GM12878 (cell line): ENCODE measurements at regions not wholly inside any gene's neighbourhood (a gene's known extent, or its start where the extent isn't known, plus 50 kb on each side); places are given as distances from the start of the nearest gene placed in this dataset.

Experiments used
- ATAC-seq: fragments of 200-7000 bp; cut with Tn5 transposase; 3 replicates; pipeline ENCODE4 v1.9.1; 2020; ENCODE audit warnings: mild to moderate bottlenecking, moderate library complexity
- BruUV-seq: library from RNA; stranded (reverse); fragments of 400-500 nt; replicated peaks from 2 replicates; lab custom pipeline; 2021; lab: Mats Ljungman, UMichigan
- CTCF ChIA-PET: fragments of 300-600 bp; sonication (Branson Sonifier 250); formaldehyde crosslinking; extraction: SDS; loops from one replicate; lab custom pipeline; 2021; ENCODE audit warnings: inconsistent platforms; lab: Yijun Ruan, JAX
- POLR2A ChIA-PET: fragments of 350-600 bp; formaldehyde crosslinking; extraction: SDS; loops from one replicate; lab custom pipeline; 2021; ENCODE audit warnings: inconsistent platforms; lab: Charles Lee
- RAD21 ChIA-PET: fragments of 300-600 bp; sonication (Branson Sonifier 250); formaldehyde crosslinking; loops from one replicate; lab custom pipeline; 2023; ENCODE audit warnings: antibody characterized with exemption; ENCODE audit not compliant: unreplicated experiment; lab: Charles Lee
- SMC1A ChIA-PET: fragments of 300-600 bp; sonication (Branson Sonifier 250); formaldehyde crosslinking; loops from one replicate; lab custom pipeline; 2023; ENCODE audit not compliant: unreplicated experiment, uncharacterized antibody; lab: Charles Lee
- DNase-seq: peaks from one replicate; pipeline ENCODE4 v3.0.0-alpha.2; 2011; ENCODE audit warnings: low read depth, low spot score
- FAIRE-seq: peaks from 3 replicates; lab custom pipeline; 2011; peaks lifted over from hg19 to GRCh38; lab: Jason Lieb, UNC
- H2AFZ ChIP-seq: 2 replicates; pipeline ENCODE4 v1.6.0; 2011; ENCODE audit warnings: low read depth, low read length, control low read depth; ENCODE audit not compliant: control insufficient read depth
- H3K27ac ChIP-seq: 2 replicates; pipeline ENCODE4 v1.5.1; 2011; ENCODE audit warnings: control low read depth; ENCODE audit not compliant: control insufficient read depth, insufficient read depth
- H3K27me3 ChIP-seq, 2 experiments: replicated peaks in 1 of 2; 2 replicates each; pipeline versions ENCODE4 v1.6.0 to v1.6.1; 2011; ENCODE audit warnings: low read length in 1 of 2; ENCODE audit not compliant: control insufficient read depth in 2 of 2, insufficient read depth in 2 of 2
- H3K36me3 ChIP-seq, 2 experiments: 2 replicates each; pipeline ENCODE4 v1.5.1; 2011; ENCODE audit warnings: low read length in 1 of 2; ENCODE audit not compliant: control insufficient read depth in 2 of 2, insufficient read depth in 2 of 2
- H3K4me1 ChIP-seq: 2 replicates; pipeline ENCODE4 v1.6.1; 2011; ENCODE audit warnings: mild to moderate bottlenecking, low read length, moderate library complexity, mixed read lengths; ENCODE audit not compliant: control insufficient read depth, insufficient read depth
- H3K4me2 ChIP-seq: 2 replicates; pipeline ENCODE4 v1.6.0; 2011; ENCODE audit warnings: control low read depth; ENCODE audit not compliant: control insufficient read depth, insufficient read depth
- H3K4me3 ChIP-seq: fragments of 200-600 bp; sonication (generic); 2 replicates; pipeline ENCODE4 v1.5.1; 2016
- H3K79me2 ChIP-seq: 2 replicates; pipeline ENCODE4 v1.6.0; 2011; ENCODE audit warnings: low read length; ENCODE audit not compliant: control insufficient read depth, insufficient read depth
- H3K9ac ChIP-seq: 2 replicates; pipeline ENCODE4 v1.8.0; 2011; ENCODE audit warnings: low read length, control low read depth, mixed read lengths; ENCODE audit not compliant: control insufficient read depth, insufficient read depth
- H3K9me3 ChIP-seq: replicated peaks from 3 replicates; pipeline ENCODE4 v1.5.1; 2011; ENCODE audit warnings: mild to moderate bottlenecking, low read length; ENCODE audit not compliant: control insufficient read depth, insufficient read depth
- H4K20me1 ChIP-seq: 2 replicates; pipeline ENCODE4 v1.6.0; 2011; ENCODE audit not compliant: control insufficient read depth, insufficient read depth
- BRCA1 ChIP-seq: IDR thresholded peaks from 2 replicates; pipeline ENCODE4 v1.6.1; 2011; ENCODE audit warnings: low read depth, low read length, improper control_type of control experiment
- CHD1 ChIP-seq: IDR thresholded peaks from 2 replicates; pipeline ENCODE4 v1.6.1; 2012; ENCODE audit warnings: low read depth, low read length, improper control_type of control experiment
- HCFC1 ChIP-seq: fragments of 150-350 bp; IDR thresholded peaks from 2 replicates; pipeline ENCODE4 v1.6.1; 2014; ENCODE audit warnings: low read length
- KDM1A ChIP-seq: fragments of 200-600 bp; sonication (generic); IDR thresholded peaks from 2 replicates; pipeline ENCODE4 v1.6.1; 2016; ENCODE audit warnings: borderline replicate concordance
- NBN ChIP-seq: fragments of 450-650 bp; IDR thresholded peaks from 2 replicates; pipeline ENCODE4 v1.6.1; 2016
- RAD51 ChIP-seq: fragments of 450-650 bp; IDR thresholded peaks from 2 replicates; pipeline ENCODE4 v1.6.1; 2016; ENCODE audit warnings: moderate library complexity, mild to moderate bottlenecking, inconsistent platforms
- TCF7 ChIP-seq: IDR thresholded peaks from 2 replicates; pipeline ENCODE4 v1.6.1; 2014; ENCODE audit warnings: antibody characterized with exemption, borderline replicate concordance
- WGBS: methylation state at CpG from one replicate; pipeline ENCODE4 v1.1.6; 2016; ENCODE audit warnings: low lambda C conversion rate; ENCODE audit not compliant: insufficient replicate concordance, insufficient coverage; ENCODE audit errors: missing lambda C conversion rate; 5-methylcytosine and 5-hydroxymethylcytosine counted together
- in situ Hi-C: fragments of 300-500 bp; cut with MboI; formaldehyde crosslinking; loops from 9 replicates; pipeline ENCODE4 v1.14.3; 2018; ENCODE audit warnings: mixed read lengths
- intact Hi-C: fragments of 100-400 bp; cut with micrococcal nuclease; formaldehyde crosslinking; loops from one replicate; pipeline ENCODE4 v1.14.2; 2022; ENCODE audit not compliant: unreplicated experiment
- TF ChIP-seq, protein P1 (sequence below): IDR thresholded peaks from 2 replicates; pipeline ENCODE4 v1.6.1; 2012; ENCODE audit warnings: improper control_type of control experiment, low read depth, low read length; ENCODE audit not compliant: insufficient replicate concordance
- TF ChIP-seq, protein P2 (sequence below), 3 experiments: IDR thresholded peaks in 2 of 3; conservative IDR thresholded peaks in 1 of 3; 2 replicates each; pipeline ENCODE4 v1.5.1; 2011; ENCODE audit warnings: low read depth in 3 of 3, low read length in 3 of 3, mild to moderate bottlenecking in 3 of 3, control low read depth in 2 of 3, moderate library complexity in 2 of 3, inconsistent platforms in 1 of 3, mixed read lengths in 1 of 3; ENCODE audit not compliant: control insufficient read depth in 2 of 3, insufficient read depth in 1 of 3; ENCODE audit errors: extremely low read depth in 1 of 3
- TF ChIP-seq, protein P3 (sequence below): IDR thresholded peaks from 2 replicates; pipeline ENCODE4 v1.6.1; 2011; ENCODE audit warnings: borderline replicate concordance, low read depth, mild to moderate bottlenecking, moderate library complexity, low read length; ENCODE audit not compliant: insufficient read depth, poor library complexity, severe bottlenecking

DNA sequence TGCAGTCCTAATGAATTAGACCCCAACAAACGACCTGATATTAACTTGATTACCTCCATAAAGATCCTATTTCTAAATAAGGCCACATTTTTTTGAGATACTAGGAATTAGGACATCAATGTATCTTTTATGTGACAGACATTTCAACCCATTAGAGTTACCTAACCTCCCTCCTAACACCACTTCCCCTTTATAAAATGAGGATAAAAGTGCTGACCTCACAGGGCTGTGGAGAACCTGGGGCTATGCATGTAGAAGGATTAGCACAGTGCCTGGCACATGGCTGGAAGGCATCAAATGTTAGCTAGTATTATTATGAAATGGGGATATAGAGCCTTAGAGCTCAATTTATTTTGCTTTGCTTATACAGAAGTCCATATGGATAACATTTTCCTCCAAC, 53.5 kb upstream of the LRRN1 start:
- no peaks in the 10 kb centered on the region; the same call in 2 of the 3 replicates for H3K9me3 ChIP-seq
- ChIA-PET RAD21 (no interaction called here), CTCF (no interaction called here), POLR2A (no interaction called here), SMC1A (no interaction called here)
- no peaks in the 10 kb centered on the region for H3K27me3 ChIP-seq
- H3K4me2 ChIP-seq: no peak overlapping the region
- no peaks in the 10 kb centered on the region for H3K4me1 ChIP-seq
- 5% methylated on average over 1 of the region's 1 CpG for WGBS
- H2AFZ ChIP-seq: no peak overlapping the region
- no peaks in the 10 kb centered on the region for H3K79me2 ChIP-seq
- H3K36me3 ChIP-seq: no peaks in the 10 kb centered on the region
- no peak for TF ChIP-seq NBN
- no peak for DNase-seq
- H4K20me1 ChIP-seq: no peaks in the 10 kb centered on the region
- H3K9ac ChIP-seq: no peak overlapping the region
- no peak for ATAC-seq
- intact Hi-C loops (no loop called here), in situ Hi-C loops (no loop called here)
- no peak for FAIRE-seq
- H3K27ac ChIP-seq: no peak overlapping the region
- H3K4me3 ChIP-seq: no peak overlapping the region
- BruUV-seq: no TSS peak

DNA sequence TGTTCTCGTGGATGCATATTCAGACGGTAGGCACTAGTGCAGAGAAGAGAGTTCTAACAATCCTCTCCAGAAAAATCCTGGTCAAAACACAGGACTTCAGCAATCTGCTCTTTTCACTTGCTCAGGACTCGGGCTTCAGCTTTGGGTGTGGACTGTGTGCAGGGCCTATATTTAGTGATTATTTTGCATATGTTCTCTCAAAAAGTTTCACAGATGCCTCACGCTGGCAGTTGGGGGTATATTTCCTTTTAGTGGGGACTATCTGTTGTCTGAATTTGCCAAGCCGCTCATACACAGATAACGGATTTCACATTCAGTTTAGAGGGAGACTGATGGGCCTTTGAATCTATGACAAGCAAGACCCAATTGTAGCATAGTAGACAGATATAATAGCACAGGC, 54.4 kb upstream of the LRRN1 start:
- no peak overlapping the region for H3K9ac ChIP-seq
- DNase-seq: no peak
- no peak for TF ChIP-seq RAD51
- no peak for TF ChIP-seq TCF7
- TF ChIP-seq BRCA1: no peak
- TF ChIP-seq CHD1: no peak
- no peak for TF ChIP-seq HCFC1
- TF ChIP-seq, protein P1, sequence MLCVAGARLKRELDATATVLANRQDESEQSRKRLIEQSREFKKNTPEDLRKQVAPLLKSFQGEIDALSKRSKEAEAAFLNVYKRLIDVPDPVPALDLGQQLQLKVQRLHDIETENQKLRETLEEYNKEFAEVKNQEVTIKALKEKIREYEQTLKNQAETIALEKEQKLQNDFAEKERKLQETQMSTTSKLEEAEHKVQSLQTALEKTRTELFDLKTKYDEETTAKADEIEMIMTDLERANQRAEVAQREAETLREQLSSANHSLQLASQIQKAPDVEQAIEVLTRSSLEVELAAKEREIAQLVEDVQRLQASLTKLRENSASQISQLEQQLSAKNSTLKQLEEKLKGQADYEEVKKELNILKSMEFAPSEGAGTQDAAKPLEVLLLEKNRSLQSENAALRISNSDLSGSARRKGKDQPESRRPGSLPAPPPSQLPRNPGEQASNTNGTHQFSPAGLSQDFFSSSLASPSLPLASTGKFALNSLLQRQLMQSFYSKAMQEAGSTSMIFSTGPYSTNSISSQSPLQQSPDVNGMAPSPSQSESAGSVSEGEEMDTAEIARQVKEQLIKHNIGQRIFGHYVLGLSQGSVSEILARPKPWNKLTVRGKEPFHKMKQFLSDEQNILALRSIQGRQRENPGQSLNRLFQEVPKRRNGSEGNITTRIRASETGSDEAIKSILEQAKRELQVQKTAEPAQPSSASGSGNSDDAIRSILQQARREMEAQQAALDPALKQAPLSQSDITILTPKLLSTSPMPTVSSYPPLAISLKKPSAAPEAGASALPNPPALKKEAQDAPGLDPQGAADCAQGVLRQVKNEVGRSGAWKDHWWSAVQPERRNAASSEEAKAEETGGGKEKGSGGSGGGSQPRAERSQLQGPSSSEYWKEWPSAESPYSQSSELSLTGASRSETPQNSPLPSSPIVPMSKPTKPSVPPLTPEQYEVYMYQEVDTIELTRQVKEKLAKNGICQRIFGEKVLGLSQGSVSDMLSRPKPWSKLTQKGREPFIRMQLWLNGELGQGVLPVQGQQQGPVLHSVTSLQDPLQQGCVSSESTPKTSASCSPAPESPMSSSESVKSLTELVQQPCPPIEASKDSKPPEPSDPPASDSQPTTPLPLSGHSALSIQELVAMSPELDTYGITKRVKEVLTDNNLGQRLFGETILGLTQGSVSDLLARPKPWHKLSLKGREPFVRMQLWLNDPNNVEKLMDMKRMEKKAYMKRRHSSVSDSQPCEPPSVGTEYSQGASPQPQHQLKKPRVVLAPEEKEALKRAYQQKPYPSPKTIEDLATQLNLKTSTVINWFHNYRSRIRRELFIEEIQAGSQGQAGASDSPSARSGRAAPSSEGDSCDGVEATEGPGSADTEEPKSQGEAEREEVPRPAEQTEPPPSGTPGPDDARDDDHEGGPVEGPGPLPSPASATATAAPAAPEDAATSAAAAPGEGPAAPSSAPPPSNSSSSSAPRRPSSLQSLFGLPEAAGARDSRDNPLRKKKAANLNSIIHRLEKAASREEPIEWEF: no peak
- TF ChIP-seq, protein P2, sequence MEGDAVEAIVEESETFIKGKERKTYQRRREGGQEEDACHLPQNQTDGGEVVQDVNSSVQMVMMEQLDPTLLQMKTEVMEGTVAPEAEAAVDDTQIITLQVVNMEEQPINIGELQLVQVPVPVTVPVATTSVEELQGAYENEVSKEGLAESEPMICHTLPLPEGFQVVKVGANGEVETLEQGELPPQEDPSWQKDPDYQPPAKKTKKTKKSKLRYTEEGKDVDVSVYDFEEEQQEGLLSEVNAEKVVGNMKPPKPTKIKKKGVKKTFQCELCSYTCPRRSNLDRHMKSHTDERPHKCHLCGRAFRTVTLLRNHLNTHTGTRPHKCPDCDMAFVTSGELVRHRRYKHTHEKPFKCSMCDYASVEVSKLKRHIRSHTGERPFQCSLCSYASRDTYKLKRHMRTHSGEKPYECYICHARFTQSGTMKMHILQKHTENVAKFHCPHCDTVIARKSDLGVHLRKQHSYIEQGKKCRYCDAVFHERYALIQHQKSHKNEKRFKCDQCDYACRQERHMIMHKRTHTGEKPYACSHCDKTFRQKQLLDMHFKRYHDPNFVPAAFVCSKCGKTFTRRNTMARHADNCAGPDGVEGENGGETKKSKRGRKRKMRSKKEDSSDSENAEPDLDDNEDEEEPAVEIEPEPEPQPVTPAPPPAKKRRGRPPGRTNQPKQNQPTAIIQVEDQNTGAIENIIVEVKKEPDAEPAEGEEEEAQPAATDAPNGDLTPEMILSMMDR (IDR thresholded peaks at IDR 0.05 in 2 of 3, conservative IDR thresholded peaks at IDR 0.05 in 1 of 3; ENCODE audit: control insufficient read depth in 2 of 3, extremely low read depth in 1 of 3, insufficient read depth in 1 of 3, low read depth in 3 of 3, low read length in 3 of 3): no peak
- TF ChIP-seq KDM1A: no peak
- TF ChIP-seq, protein P3, sequence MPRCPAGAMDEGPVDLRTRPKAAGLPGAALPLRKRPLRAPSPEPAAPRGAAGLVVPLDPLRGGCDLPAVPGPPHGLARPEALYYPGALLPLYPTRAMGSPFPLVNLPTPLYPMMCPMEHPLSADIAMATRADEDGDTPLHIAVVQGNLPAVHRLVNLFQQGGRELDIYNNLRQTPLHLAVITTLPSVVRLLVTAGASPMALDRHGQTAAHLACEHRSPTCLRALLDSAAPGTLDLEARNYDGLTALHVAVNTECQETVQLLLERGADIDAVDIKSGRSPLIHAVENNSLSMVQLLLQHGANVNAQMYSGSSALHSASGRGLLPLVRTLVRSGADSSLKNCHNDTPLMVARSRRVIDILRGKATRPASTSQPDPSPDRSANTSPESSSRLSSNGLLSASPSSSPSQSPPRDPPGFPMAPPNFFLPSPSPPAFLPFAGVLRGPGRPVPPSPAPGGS: no peak

More for the DNA sequence above, 54.4 kb upstream of the LRRN1 start:
- H3K4me1 ChIP-seq: no peaks in the 10 kb centered on the region
- no peak for FAIRE-seq
- in situ Hi-C loops (no loop called here), intact Hi-C loops (no loop called here)
- POLR2A ChIA-PET: no interaction called here
- H3K9me3 ChIP-seq: no peaks in the 10 kb centered on the region; the same call in 2 of the 3 replicates
- H3K36me3 ChIP-seq: no peaks in the 10 kb centered on the region
- no peak overlapping the region; the same call in 1 of the 2 replicates for H3K4me2 ChIP-seq
- 6% methylated on average over 6 of the region's 6 CpGs for WGBS
- H3K4me3 ChIP-seq: no peak overlapping the region
- RAD21 ChIA-PET: interaction anchor here (0.9 kb wide), 1 partner anchor 13 kb away, joined by 4 read pairs; no protein-coding TSS in a partner anchor
- no peak for ATAC-seq
- no peaks in the 10 kb centered on the region for H4K20me1 ChIP-seq
- H3K27me3 ChIP-seq: no peaks in the 10 kb centered on the region
- no peak overlapping the region for H2AFZ ChIP-seq
- H3K27ac ChIP-seq: no peak overlapping the region
- no TSS peak for BruUV-seq
- H3K79me2 ChIP-seq: no peaks in the 10 kb centered on the region
- CTCF ChIA-PET: no interaction called here
- SMC1A ChIA-PET: no interaction called here
